Mesothelial cell of epicardium (in vitro differentiated cells): ENCODE measurements at regions not wholly inside any gene's neighbourhood (a gene's known extent, or its start where the extent isn't known, plus 50 kb on each side); places are given as distances from the start of the nearest gene placed in this dataset.

ENCODE experiments used
- DNase-seq, 2 experiments: peaks; one replicate each; pipeline ENCODE4 v3.0.0; 2021; ENCODE audit warnings: low spot score in 2 of 2; ENCODE audit not compliant: unreplicated experiment in 2 of 2
- H3K27ac Mint-ChIP-seq: 2 replicates; pipeline ENCODE4 v1.8.0; 2021; ENCODE audit warnings: mixed read lengths
- H3K27me3 Mint-ChIP-seq: 2 replicates; pipeline ENCODE4 v1.8.0; 2021; ENCODE audit warnings: low read depth, mixed read lengths
- H3K36me3 Mint-ChIP-seq: 2 replicates; pipeline ENCODE4 v1.8.0; 2021; ENCODE audit warnings: mixed read lengths
- H3K4me1 Mint-ChIP-seq: 2 replicates; pipeline ENCODE4 v1.8.0; 2021; ENCODE audit warnings: mixed read lengths
- H3K4me3 Mint-ChIP-seq: 2 replicates; pipeline ENCODE4 v1.8.0; 2021; ENCODE audit warnings: mild to moderate bottlenecking, moderate library complexity, mixed read lengths
- H3K9me3 Mint-ChIP-seq: 2 replicates; pipeline ENCODE4 v1.8.0; 2021; ENCODE audit warnings: mixed read lengths
- CTCF ChIP-seq: fragments of 200-600 bp; sonication (generic); IDR thresholded peaks from one replicate; pipeline ENCODE4 v1.5.0; 2021; ENCODE audit warnings: antibody characterized with exemption; ENCODE audit not compliant: unreplicated experiment

GRCh38 chr1:60222360-60223115 lies 149.0 kb upstream of the C1orf87 start:
- no peaks in the 10 kb centered on the region for H3K4me1 Mint-ChIP-seq
- peaks cover 44% of the 10 kb centered on the region for H3K27me3 Mint-ChIP-seq
- peaks cover 8% of the 10 kb centered on the region for H3K9me3 Mint-ChIP-seq

GRCh38 chr1:60213253-60213652 lies 139.7 kb upstream of the C1orf87 start:
- TF ChIP-seq CTCF = no peak
- Mint-ChIP-seq H3K27ac (no peak overlapping the region), H3K27me3 (peaks cover 6% of the 10 kb centered on the region), H3K9me3 (peaks cover 17% of the 10 kb centered on the region), H3K4me3 (no peak overlapping the region), H3K36me3 (no peaks in the 10 kb centered on the region), H3K4me1 (no peaks in the 10 kb centered on the region)
- DNase-seq = no peak

More at GRCh38 chr1:60222360-60223115, 149.0 kb upstream of the C1orf87 start:
- H3K27ac Mint-ChIP-seq = no peak overlapping the region
- DNase-seq = no peak
- no peak overlapping the region for H3K4me3 Mint-ChIP-seq
- no peaks in the 10 kb centered on the region for H3K36me3 Mint-ChIP-seq
- TF ChIP-seq CTCF = no peak

GRCh38 chr1:60196026-60196425 lies 122.5 kb upstream of the C1orf87 start:
- Mint-ChIP-seq H3K27me3 (peaks cover 68% of the 10 kb centered on the region), H3K36me3 (no peaks in the 10 kb centered on the region), H3K4me3 (no peak overlapping the region), H3K4me1 (peaks cover 15% of the 10 kb centered on the region), H3K27ac (no peak overlapping the region), H3K9me3 (peaks cover 12% of the 10 kb centered on the region)
- DNase-seq = no peak
- TF ChIP-seq CTCF = no peak

GRCh38 chr1:60185684-60186083 lies 112.1 kb upstream of the C1orf87 start:
- peaks cover 6% of the 10 kb centered on the region for H3K36me3 Mint-ChIP-seq
- no peak for DNase-seq
- peaks cover 70% of the 10 kb centered on the region for H3K9me3 Mint-ChIP-seq
- no peak overlapping the region for H3K27ac Mint-ChIP-seq
- TF ChIP-seq CTCF = no peak
- H3K4me1 Mint-ChIP-seq = no peaks in the 10 kb centered on the region
- H3K4me3 Mint-ChIP-seq = no peak overlapping the region
- no peaks in the 10 kb centered on the region for H3K27me3 Mint-ChIP-seq

- H3K27me3 Mint-ChIP-seq = peaks cover under 1% of the 10 kb centered on the region
These were observed 111.0 kb upstream of the C1orf87 start for GRCh38 chr1:60184521-60184920.

More at GRCh38 chr1:60184521-60184920, 111.0 kb upstream of the C1orf87 start:
- Mint-ChIP-seq H3K36me3 (peaks cover 6% of the 10 kb centered on the region), H3K4me1 (no peaks in the 10 kb centered on the region), H3K9me3 (peaks cover 66% of the 10 kb centered on the region), H3K4me3 (no peak overlapping the region), H3K27ac (no peak overlapping the region)
- no peak for DNase-seq
- no peak for TF ChIP-seq CTCF
